ENCODE measurements at regions not wholly inside any gene's neighbourhood (a gene's known extent, or its start where the extent isn't known, plus 50 kb on each side); places are given as distances from the start of the nearest gene placed in this dataset.
A peak's percentile ranks its signal among the peaks of the same experiment; 100 is the strongest.

DNA sequence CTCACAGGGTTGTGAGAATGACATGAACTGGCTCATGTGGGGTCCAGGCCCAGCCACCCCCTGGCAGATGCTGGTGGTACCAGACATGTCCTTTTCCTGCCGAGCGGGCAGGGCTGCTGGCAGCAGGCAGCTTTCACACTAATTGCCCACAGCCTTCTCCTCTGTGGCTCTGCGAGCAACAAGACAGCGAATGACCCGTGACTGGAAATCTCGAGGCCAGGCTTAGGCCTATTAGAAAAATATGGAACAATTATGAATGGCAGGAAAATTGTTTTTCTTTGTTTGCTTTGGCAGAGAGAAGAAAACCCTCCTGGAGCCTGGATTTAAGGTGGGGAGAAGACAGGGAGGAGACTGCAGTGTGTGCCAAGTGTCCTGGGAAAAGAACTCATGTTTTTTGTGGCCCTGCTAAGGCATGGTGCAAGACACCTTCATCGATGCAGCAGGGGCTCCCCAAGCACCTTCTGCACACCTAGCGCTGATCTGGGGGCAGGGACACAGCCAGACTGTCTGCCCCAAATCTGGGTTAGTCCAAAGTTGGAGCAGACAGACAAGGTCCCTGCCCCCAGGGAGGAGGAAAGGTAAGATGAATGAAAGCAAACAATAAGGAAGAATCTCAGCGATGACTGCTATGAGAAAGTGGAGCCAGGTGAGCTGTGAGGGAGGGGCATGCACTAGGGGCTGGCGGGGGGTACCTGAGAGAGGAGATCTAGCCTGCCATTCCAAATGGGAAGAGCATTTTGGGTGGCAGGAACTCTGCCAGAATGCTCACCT lies 193.8 kb upstream of the TLE3 start:
- DNase-seq: no peak

DNA sequence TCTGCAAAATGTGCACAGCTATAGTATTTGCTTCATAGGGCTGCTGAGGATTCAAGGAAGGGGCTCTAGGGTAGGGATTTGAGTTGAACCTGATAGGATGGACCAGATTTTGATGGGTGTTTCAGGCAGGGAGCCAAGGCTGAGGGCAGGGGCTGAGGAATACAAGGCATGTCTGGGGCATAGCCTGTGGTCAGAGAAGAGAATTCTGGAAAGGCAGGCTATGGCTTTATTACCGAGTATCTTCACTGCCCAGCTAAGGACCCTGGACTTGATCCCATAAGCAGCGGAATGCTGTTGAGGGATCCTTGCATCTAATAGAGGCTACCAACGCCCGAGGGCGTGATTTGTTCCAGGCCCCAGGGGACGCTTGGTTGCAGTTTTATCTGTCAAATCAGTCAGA lies 193.0 kb upstream of the TLE3 start:
- no peak for DNase-seq

DNA sequence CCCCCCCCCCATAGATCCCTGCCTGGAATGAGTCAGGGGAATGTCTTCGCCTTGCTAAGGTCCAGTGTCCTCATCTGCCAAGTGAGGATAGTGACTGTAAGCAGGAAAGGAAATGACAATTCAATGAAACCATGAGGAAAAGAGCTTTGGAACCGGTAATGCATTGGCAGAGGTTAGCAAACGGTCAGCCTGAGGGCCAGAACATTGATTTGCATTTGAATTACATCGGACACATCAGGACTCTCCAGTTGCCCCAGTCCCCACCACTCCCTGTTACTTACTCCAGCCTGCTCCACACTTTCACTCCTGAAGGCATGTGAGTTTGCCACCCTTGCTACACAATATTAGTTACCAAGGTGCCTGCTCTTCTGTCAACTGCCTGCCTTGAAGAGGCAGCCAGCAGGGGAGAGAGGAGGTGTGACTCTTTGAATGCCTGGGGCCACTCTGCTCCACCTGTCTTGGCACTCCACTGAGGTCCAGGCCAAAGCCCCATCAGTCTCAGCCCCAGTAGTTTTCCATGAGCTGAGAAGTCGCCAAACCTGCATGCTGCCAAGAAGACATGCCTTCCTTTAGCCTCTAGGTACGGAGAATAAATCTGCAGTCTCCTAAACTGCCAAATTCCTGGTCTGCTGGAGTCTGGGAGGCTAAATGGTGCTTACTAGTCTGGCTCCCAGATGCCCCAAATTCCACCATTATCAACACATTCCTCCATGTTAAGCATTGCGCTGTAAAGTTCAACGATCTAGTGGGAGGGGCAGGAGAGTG lies 191.7 kb upstream of the TLE3 start:
- DNase-seq: no peak

DNA sequence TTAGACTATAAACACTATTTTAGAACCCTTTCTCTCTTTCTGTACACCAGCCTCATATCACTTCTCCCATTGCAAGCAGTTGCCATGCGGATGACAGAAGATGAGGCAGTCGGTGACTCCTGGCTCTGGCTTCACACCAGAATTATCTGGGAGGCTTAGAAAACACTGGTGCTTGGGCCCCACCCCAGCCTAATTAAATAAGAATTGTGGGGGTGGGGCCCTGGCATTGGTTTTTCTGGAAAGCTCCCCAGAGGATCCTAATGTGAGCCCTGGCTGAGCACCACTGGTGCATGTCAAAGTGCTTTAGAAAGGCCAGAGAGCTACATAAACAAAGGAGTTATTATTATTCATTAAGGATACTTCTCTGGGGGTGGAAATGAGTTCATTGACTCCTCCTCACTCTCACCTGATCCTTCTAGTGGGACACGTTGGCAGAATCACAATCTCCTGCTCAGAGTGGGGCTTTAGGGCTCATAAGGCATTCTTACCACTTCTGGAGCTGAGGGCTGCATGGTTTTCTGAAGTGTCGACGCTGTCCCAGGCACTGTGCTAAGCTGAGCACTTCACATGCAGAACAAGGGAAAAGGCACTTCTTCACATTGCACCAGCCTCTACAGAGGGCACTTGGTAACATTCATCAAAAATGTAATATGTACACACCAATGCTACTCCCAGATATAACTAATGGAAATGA lies 188.5 kb upstream of the TLE3 start:
- DNase-seq: peak; percentile 72 to 87

DNA sequence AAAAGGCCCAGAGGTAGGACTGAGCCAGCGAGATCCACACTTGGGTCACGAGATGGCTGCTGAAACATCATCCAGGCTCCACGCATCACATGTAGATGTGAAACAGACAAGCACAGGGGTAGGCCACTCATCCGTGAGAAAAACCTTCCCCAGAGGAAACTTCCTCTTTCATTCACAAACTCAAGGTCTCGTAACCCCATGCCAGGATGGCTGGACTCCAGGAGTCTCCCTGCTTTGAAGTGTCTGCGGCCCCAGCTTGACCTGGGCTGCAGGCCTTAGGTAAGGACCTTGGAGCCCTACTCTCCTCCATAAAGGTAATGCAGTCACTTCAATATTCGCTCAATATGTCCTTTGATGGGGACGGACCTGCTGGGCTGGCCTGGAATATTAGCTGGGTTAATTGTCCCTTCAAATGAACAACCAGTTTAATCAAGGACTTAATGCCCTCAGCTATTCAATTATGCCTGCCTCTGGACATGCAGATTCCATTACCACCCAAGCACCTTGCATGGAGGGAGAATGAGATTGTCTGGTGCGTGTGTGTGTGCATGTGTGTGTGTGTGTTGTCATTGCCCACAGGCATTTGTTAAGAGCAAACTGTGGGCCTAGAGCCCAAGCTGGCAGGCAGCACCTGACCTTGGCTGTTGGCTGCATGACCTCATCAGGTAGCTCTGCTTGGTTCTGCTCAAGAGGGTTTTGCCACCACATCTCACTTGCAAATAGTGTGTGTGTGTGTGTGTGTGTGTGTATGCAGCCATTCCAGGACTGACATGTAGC lies 186.9 kb upstream of the TLE3 start:
- DNase-seq: no peak

DNA sequence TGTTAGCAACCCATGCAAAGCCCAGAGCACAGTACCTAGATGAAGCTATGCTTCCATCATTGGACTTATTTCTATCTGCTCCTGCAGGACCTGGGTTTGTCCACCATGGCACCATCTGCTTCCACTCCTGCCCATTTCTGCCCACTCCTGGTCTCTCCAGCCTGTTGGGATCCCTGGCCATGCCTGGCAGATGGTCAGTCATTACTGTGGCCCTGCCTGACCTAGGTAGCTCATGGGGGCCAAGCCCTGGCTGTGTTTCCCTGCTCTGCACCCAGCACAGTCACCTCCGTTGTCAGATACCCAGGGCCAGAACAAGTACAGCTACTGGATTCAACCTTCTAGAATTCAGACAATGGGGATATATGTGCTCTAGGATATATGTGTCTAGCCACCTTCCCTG lies 185.8 kb upstream of the TLE3 start:
- no peak for DNase-seq

DNA sequence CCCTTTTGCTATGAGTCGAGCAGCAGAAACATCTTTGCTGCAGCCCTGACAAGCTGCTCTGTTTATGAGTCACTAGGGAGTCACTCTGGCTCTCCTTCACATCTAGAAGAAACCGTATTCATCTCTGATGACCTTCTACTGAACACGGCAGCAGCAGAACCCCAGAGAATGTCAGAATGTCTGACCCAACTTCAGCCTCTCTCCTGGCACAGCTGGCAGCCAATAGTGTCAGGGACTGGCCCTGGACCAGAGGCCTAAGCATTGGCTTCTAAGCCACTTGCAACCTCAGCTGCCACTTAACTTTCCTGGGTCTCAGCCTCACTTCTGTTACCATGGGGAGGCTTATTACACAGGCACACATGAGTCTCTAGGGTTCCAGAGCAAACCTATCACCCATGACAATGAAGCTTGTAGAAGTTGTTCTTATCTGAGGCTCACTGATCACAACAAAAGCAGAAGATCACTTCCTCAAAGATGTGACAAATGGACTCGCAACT lies 184.1 kb upstream of the TLE3 start:
- no peak for DNase-seq

DNA sequence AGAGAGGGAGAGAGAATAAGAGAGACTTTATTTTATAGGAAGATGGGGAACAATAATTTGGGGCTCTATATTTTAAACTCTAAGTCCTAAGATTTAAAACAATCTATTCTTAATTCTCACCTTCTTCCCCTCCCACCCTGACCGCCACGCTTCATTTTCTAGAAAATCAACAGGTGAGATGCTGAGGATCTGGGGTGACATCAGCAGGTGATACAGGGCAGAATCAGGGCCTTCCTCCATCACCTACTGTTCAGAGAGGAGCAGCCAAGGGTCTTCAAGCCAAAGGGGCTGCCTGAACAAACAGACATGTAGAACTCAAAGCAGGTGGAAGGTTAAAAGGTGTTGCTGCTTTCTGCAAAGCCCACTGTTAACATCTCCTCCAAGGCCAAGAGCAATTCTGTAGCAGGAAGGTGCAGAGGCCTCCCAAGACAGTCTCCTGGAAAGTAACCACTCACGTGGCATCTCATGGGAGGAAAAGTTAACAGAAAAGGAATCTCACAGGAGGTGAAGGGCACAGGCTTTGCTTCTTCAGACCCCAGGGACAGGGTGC lies 183.6 kb upstream of the TLE3 start:
- DNase-seq: no peak

DNA sequence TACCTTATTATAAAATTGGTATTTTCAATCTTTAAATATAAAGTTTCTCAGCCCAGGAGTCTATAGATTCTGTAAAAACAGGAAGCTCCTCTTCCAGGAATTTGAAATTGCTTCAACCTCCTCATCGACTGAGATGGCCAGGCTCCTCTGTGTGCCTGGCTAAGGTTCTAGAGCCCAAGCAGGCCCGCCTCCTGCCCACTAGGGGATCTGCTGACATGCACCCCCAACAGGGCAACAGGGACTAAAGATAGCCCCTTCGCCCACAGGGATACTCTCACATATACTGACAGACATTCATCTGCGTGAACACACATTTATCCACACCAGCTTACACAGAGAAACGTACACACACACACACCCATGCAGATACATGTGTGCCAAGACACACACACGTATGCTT lies 183.1 kb upstream of the TLE3 start:
- DNase-seq: no peak

DNA sequence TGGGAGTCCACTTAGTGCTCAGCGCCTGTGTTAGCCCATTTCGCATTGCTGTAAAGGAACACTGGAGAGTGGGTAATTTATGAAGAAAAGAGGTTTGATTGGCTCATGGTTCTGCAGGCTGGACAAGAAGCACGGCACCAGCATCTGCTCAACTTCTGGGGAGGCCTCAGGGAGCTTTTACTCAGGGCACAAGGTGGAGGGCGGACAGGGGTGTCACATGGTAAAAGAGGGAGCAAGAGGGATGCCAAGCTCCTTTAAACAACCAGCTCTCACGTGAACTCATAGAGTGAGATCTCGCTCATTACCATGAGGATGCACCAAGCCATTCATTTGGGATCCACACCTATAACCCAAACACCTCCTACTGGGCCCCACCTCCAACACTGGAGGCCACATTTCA lies 181.4 kb upstream of the TLE3 start:
- DNase-seq: no peak

DNA sequence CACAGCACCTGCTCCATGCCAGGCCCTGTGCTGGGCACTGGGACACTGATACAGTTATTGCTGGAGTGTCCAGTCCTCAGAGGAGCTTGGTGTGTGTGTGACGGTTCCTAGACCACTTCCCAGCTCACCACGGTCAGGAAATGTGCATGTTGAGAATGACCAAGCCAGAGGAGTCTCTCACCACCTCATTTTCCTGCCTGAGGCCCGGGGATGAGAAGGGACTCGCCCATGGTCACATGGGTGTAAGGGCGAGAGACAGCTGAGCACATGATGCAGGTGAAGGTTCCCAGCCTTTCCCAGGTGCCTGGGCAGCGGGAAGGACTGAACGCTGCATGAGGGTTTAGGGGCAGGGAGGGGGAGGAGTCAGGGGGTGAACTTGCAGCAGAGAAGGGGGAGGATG lies 180.9 kb upstream of the TLE3 start:
- no peak for DNase-seq

DNA sequence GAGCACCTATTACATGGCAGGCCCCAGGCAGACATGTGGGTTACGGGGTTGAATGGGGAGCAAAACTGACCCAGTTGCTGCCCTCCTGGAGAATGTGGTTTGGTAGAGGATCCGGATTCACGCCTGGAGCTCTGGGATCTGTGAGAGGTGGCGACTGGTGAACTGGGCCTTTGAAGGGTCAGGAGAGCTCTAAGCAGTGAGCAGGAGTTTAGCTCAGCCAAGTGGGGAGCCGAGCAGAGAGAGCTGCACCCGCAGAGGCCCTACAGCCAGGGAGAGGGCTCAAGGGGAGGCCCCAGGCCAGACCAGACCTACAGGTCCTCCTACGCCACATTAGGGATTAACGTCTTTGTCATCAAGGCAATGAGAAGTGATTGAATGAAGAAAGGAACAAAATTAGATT lies 179.8 kb upstream of the TLE3 start:
- DNase-seq: no peak

DNA sequence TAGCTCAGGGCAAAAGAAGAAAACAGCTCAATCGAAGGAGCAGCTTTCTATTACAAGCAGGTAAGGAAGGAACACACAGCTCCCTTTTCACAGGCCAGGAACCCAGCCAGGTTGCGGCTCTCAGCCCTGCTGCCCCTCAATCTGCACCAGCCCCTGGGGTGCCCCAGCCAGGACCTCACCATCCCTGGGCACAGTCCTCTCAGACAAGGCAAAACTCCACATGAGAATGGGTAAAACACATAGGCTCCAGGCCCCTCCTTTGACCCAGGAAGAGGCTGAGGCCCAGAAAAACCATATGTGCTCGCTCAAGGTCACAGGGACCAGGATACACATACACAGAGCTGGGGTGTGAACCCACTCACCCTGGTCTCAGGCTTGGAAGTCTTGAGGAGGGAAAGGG lies 178.7 kb upstream of the TLE3 start:
- DNase-seq: no peak

DNA sequence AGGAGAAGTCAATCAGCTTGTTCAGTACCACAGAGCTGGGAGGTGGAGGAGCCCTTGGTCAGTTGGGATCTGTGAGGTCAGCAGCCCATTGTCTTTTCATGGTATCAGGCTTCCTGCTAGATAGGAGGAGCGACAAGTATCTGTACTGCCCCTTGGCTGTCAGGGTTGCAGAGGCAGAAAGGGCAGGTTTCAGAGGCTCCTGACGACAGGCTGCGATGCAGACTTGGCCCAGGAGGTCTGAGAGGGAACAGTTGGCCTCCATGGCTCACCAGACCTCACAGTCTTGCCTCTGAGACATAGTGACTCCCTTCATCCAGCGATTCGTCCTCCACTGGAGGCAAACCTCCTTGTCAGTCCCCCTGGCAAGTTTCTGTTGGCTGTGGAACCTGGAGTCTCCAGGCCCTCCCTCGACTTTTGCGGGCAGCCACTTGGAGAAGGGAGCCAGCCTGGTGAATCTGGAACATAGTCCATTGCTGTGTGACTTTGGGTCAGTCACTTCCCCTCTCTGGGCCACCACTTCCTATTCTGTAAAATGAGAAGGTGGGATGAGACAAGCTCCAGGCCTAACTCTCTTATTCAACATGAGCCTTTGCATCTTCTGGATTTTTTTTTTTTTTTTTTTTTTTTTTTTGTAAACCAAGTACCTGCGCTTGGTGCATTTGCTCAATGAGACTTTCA lies 177.9 kb upstream of the TLE3 start:
- no peak for DNase-seq

DNA sequence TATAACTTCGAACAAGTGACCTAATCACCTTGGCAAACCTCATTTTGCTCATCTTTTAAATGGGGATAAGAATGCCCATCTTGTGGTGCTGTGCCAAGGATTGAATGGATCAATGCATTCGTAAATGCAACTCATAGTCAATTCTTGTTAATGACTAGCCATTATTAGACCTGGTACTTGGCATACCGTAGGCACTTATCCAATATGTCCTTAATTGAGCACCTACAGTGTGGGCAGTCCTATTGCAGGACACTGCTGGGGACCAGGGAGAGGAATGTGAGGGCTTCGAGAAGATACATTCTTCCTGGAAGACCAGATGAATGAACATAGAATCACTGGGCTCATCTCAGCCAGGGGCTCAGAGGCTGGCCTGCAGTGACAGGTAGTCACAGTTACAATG lies 177.2 kb upstream of the TLE3 start:
- no peak for DNase-seq

DNA sequence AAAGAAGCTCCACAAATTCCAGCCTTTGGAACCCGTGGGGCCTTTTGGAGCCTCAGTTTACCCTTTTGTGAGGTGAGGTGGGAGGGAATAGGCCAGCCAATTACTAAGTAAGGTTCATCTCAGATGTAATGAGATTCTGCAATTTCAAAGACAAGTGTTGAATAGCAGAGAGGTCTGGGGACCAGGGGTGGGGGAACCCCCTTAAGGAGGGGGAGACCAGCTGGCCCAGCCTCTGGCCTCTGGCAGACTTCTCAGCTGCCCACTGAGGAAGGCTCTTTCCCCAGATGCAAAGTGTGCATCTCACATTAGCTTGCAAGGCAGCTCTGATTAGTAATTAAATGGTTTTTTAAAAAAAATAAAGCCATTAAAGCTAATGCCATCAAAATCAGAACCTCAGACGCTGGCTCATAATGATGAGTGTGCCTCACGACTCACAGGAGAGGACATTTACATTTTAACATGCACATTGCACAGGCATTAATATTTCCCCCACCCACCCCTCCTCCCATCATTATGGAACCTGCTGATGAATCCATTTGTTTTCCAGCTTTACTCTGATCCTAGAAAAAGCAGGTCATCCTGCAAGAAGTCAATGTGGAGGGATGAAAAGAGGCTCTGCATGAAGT lies 176.7 kb upstream of the TLE3 start:
- DNase-seq: no peak

DNA sequence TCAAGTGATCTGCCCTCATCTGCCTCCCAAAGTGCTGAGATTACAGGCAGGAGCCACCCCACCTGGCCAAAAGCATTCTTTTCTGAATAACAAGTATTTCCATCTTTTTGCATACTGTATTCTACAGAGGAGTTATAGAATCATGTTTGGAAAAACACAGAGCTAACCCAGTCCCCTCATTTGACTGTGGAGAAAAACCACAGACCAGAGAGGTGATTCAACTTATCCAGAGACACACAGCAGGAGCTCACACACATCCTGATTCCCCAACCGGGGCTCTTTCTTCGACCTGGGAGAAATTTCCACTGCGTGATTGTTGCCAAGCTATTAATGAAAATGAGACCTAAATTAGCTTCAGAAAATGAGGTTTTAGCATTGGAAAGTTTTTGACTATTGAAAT lies 176.1 kb upstream of the TLE3 start:
- no peak for DNase-seq

DNA sequence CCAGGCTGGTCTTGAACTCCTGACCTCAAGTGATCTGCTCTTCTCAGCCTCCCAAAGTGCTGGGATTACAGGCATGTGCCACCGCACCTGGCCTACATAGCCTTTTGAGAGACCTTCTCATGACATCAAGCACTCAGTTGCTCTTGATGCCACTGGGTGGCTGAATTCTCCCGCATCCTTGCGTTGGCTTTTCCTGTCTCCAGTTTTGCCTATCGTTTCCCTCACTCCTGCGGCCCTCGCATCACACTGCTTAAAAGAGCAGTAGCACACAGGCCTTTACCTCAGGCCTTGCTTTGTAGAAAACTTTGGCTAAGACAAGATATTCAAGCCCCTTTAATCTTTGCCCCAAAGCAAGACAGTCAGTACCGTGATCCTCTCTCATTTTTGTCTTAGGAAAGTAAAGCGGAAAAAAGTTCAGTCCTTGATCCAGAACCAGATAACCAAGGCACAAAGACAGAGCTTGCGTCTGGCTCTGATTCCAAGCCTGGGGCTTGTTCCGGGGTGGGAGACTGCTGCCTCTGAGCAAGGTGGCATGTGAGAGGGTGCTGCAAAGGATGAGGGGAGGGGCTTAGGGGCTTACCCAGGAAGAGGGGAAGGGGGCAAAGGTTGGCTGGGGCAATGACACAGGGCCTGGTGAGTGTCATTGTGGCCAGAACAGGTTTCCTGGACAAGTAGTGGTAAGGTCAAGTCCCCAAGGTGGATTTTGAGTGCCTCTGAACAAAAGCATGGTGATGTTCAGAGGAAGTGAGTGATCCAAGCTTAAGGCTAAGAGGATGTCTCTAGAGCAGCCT lies 175.0 kb upstream of the TLE3 start:
- no peak for DNase-seq

DNA sequence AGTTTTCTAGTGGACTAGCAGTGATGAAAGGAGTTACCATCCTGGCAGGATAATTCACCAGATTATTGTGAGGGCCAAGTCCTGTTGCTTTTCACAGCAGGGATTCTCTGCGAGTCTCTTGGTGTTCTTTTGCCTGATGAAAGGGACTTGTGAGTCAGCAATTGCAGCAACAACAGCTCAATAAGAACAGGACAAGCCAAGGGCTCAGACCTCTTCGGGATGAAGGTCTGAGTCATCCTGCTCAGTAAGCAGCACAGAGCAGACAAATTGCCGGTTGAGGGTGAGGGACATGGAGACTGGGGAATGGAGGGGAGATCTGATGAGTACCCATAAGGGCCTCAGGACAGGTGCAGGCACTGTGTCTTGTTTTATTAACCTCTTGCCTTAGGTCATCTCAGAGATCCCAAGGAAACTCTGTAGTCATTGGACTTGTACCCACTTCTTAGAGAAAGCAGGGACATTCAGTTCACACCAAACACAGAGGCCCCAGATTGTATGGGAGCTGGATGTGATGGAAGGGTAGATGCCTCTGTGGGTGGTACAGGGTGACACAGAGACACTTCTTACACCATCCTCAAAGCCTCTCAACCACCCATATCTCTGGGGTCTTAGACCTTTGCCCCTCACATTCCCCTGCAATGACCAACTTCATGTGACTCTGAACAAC lies 173.8 kb upstream of the TLE3 start:
- no peak for DNase-seq

DNA sequence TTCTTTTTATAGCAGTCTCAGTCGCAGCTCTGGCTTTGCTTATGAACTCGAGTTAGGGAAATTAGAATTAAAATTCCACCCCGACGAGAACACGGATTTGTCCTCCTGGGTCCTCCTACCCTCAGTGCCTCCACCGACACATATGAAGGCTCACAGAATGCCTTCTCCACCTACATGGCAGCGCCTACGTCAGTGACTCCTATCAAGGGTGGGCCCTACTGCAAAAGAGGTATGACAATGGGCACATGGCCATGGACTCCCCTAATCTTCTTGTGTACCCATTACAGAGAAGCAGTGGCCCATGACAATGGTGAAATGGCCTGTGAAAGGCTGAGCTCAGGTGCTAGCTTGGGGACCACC lies 173.0 kb upstream of the TLE3 start:
- DNase-seq: no peak
